Fibroblast of skin of right quadriceps (primary cell): ENCODE measurements at regions not wholly inside any gene's neighbourhood (a gene's known extent, or its start where the extent isn't known, plus 50 kb on each side); places are given as distances from the start of the nearest gene placed in this dataset.

Experiments used
- DNase-seq: peaks from one replicate; pipeline ENCODE4 v3.0.0-alpha.2; 2013

DNA sequence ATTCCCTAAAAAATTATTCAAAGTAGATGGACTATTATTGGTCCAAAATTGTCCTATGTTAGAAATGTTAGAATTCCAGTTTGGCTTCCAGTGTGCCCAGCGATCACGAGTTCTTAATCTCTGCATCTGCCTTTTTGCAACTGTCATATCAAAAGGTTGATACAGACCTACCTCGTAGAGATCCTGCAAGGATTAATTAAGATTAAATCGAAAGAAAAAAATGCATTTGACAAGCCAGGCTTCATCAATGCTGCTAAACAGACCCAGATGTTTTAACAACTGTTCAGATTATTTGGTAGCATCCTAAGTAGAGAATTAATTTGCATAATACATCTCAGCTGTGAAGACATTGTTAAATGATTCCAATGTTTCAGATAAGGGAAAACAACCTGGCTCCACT, 336.5 kb downstream of the CRPPA start:
- DNase-seq, result no peak

GRCh38 chr7:16084370-16084769, 337.0 kb downstream of the CRPPA start:
- peak; percentile 27 for DNase-seq

- DNase-seq, result peak; percentile 42
Measured at GRCh38 chr7:16083931-16084330, 337.4 kb downstream of the CRPPA start.

DNA sequence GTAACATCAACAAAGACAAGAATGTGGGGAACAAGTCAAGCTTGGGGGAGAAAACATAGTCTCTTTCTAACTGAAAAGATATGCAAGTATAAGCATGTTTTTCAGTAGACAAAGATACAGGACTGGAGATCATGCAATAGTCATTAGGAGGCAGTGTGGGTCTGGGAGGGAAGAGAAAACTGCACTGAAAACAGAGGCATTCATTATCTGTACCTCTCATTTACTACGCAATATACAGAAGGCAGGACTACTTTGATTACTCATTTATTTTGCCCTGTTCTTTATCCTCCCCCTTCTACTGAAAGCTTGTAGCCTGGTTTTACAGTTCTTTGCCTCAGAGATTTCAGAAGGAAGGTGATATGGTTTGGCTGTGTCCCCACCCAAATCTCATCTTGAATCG, 341.2 kb downstream of the CRPPA start:
- no peak for DNase-seq

- no peak for DNase-seq
Measured at GRCh38 chr7:16079723-16080122, 341.6 kb downstream of the CRPPA start.

DNA sequence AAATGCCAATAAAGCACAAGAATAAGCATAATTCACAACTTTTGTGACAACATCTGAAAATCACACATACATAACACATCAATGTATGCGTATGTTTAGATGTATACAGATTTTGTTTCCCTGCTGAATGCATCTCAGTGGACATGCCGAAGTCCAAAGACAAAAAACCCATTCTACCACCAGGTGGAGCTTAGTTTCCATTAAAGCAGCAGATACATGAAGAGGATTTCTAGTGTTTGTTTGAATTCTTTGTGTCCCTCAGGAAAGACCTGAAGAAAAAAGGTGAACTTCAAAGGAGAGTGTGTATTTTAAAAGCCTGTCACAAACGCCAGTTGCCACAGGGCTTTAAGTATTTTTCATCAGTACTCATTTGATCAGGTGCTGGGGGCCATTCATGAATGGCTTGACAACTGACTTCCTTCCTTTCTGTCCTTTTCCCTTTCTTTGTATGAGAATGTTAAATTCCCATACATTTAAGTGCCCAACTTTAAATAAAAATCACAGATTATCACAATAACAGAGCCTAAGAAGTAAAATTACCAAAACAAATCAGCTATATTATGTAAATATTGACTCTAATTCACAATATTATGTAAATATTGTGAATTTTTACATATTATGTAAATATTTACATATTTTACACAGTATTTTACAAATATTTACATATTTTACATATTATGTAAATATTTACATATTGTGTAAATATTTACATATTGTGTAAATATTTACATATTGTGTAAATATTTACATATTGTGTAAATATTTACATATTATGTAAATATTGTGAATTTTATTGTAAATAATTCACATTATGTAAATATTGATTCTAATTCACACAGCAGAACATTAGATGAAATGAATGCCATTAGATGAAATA, 343.0 kb downstream of the CRPPA start:
- peak; percentile 60 for DNase-seq

DNA sequence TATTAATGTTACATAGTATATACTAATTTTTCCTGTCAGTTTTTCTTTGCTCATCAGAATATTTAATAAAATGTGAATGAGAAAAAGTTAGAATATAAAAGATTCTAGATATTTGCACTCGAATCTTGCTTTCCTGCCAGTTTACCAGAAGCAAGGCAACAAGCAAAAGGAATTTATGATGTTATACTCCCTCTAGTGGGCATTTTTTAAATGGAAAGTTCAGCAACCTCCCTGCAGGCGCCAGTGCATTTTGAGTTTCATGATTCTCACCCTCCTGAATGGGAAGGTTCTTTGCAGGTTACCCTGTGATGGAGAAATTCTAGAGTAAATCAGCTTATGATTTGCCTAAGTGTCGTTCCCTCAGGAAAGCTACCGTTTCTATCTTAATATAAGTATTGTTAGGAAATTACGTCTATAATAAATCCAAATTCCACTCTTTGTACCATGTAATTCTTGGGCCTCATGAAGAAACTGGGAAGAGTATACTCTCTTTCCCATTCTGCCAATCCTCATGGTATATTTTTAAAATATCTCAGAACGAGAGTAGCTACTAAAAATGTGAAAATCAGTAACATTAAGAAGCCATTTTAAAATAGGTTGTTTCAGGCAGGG, 350.0 kb downstream of the CRPPA start:
- DNase-seq, result peak; percentile 59

GRCh38 chr7:16070806-16071205, 350.5 kb downstream of the CRPPA start:
- DNase-seq, result no peak

DNA sequence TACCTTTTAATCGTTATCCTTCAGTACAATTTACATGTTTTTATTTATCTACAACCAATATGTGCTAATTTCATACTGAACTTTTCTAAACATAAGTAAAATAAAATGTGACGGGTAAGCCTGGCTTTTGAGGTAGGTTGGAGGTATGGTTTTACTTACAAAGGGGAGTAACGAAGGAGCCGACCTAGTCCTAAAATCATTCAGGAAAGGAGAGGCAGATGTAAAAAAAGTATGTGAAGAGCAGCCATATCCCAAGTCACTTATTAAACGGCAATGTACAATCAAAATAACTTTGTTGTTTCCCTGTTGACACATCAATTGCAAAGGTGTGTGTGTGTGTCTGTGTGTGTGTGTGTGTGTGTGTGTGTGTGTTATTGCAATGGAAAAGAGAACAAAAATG, 351.3 kb downstream of the CRPPA start:
- no peak for DNase-seq

DNA sequence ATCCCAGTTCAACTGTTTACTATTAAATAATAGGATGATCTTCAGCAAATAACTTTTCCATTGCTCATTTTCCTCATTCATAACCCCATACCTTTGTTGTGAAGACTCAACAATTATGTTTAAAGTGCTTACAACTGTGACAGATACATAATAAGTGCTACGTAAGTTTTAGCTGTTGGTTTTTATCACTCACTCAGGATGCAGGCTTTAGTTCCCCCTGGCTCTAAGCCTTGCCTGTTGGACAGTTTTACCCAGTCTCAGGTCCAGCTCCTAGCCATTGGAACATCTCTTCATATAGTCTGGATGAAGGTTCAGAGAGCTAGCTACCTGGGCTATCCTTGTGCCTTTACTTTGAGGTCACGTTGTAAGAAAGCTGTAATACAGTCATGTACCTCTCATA, 353.2 kb downstream of the CRPPA start:
- DNase-seq, result no peak

- no peak for DNase-seq
Measured at GRCh38 chr7:16067711-16068110, 353.6 kb downstream of the CRPPA start.

DNA sequence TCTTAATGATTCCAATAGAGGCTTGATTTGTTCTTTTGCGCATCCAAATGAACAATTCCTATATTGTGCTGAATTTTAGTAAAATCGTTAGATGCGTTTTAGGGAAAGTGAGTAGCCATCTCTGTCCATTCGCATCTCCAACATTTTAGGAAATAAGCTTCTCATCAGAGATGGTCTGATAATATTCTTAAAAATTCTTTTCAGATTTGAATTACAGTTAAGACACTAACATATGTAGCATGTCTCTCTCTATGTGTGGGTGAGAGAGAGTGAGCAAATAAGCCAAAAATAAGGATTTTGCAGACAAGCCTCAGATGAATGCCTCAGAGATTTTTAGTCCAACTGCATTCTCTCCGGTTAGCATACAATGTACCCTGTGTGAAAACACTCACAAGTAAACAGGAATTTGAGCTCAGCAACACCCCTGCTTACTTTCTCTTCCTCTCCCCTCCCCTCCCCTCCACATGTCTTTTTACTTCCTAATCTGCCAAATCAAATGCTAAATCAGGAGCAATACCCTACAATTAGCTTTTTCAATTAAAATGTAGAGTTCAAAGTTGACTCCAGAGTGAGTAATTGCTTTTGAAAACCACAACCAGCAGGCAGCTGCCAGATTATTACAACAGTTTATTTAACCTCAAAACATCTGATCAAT, 354.4 kb downstream of the CRPPA start:
- DNase-seq, result peak; percentile 8

DNA sequence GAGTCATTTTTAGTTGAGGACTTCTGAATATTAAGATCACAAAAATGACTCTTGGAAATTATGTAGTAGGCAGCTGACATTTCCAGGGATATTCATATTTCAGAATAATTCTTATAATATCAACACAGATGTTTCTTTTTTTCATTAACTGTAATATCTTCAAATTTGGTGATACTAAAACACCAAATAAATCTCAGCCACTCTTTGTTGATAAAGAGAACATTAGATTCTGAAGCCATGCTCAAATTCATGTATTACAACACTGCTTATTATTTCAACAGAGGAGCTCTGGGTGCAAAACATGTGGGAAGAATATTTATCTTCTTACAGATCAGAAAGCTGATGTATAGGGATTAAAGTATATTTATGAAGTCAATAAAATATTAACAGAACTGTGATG, 355.4 kb downstream of the CRPPA start:
- no peak for DNase-seq

DNA sequence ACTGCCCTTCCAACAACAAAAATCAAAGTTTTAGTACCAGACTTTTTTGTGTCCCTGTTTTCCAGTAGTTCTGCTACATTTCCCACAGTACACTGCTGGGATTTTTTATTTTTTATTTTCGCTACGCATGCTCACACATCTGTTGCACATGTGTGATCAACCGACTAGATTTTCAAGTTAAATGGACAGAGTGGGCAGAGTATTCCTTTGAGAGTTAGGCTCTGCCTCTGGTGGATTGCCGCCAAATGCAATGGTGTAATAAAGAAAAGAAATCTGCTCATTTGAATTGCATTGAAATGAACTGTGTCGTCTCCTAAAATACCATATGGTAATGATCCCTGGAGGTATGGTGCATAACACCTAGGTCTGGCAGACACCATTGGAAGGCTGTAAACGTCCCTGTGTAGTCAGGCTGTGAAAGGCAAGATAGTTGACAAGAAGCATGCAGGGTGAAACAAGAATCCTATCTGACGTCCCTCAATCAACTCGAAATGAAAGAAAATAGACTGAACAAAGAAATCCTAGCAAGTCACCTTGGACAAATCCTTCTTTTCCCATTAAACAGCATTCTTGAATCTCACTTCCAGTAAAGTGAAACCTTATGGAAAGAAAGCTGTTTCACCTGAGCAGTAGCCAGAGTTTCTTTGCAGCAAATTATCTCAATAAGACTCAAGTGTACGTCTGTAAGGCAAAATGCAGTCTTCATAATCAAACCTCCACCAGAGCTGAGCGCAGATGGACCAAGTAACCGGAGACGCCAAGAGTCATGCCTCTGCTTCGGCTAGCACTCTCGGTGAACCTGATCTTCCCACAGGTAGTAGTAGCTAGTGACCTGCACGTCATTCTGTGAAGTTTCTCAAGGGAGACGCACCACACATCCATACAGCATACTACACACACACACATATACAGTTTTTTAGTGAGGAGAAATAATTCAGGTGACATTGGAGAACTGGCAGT, 357.3 kb downstream of the CRPPA start:
- DNase-seq, result peak; percentile 77

- no peak for DNase-seq
Measured at GRCh38 chr7:16063221-16063620, 358.1 kb downstream of the CRPPA start.

DNA sequence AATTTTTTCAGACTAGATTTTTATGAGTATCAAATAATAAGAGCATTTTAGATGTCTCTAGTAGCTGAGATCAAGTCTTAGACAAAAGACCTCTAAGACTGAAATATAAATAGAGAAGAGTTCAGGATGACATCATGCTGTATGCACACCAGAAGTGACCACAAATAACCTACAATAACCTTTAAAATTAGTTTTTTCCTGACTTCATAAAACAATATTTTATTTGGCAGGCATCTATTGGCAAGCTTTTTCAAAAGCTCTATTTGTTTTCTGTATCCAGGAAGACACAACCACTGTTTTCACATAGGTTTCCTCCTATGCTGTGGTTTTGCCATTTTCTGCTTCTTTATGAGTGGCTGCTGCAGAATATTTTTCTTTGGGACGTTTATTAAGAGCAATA, 359.1 kb downstream of the CRPPA start:
- DNase-seq, result peak; percentile 64

DNA sequence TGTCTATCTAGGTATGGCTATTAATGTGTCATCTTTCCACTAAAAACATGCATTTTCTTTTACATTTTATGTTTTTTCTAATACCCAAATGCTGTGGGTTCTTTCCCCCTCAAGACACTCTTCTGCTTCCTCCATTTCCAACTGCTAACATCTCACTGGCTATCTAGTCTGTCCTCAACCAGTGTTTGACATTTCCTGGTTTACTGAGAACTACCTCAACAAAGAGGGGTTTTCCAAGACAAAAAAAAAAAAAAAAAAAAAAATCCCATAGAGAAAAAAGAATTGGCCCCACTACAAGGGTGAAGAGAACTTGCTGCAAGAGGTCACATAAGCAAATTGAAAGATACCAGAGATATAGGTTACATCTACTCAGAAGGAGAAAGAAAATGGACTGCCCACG, 359.7 kb downstream of the CRPPA start:
- no peak for DNase-seq

- no peak for DNase-seq
Measured at GRCh38 chr7:16061011-16061410, 360.3 kb downstream of the CRPPA start.

- DNase-seq, result peak; percentile 28
Measured at GRCh38 chr7:16060502-16060901, 360.8 kb downstream of the CRPPA start.

DNA sequence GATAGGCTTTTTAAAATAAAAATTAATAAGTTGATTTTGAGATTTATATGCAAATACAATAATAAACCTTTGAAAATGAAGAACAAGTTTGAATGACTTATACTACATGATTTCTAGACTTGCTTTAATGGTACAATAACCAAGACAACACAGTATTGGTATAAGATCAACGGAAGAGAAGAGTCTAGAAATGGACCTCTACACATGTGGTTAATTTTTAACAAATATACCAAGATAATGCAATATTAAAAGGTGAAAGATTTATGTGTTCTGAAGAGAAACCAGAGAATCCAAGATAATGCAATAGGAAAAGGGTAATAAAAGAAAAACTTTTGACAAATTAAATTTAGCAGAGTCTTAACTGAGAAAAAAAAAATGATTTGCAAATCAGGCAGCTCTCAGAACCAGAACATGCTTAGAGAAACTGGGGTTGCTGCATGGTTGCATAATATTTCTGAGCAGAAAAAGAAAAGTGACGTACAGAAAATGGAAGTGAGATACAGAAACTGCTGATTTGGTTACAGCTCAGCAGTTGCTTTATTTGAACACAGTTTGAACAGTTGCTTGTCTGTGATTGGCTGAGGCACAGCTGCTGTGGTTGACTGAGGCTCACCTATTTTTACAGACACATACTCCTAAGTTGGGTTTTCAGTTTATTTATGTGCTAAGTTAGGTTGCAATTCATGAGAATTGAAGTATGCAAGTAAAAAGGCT, 365.9 kb downstream of the CRPPA start:
- DNase-seq, result no peak

DNA sequence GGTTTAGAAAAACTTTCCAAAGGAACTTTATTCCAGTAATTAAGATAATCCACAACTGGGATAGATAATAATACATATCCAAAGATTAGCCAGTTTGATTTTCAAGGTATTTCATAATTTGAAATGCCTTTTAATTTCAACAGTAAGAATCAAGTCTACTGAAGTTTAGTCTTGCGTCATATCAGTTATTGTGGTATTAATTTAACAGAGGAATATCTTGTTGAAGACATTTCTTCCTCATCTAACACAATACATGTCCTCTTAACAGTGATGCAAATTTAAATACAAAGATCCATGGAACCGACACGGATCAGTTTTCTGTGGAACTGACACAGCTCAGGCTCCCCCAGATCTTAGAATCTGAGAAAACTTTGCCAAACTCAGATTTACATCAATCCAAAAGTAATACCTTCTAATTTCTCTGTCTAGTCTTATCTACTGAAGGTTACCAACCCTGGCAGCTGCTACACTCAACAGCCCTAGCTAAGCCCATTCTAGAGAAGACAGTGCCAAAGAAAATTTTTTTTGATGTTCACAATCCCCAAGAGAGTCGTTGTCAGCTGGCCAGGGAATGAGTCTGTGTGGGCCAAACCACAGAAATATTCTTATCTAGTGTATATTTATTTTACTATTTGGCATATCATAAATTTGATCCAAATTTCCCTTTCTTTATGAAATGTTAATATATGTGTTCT, 365.2 kb upstream of the MEOX2 start:
- peak; percentile 52 for DNase-seq

DNA sequence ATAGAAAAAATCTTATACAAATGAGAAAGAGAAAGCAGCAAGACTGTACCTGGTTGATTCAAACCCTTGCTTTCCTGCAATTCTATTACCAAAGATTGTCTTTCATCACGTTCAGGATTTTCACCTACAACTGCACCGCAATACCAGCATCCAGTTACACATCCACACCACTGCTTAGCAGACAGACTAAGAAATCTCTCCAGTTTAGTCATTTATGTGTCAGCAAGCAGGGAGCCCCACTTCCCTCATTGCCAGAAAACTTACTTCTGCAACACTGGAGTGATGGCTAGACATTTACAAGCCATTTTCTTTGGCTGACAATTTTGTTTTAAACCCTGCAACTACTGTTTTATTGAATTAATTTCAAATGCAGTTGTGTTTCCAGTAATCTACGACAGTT, 359.6 kb upstream of the MEOX2 start:
- peak; percentile 70 for DNase-seq
